Activated naive CD4-positive, alpha-beta T cell (primary cell): ENCODE measurements at regions not wholly inside any gene's neighbourhood (a gene's known extent, or its start where the extent isn't known, plus 50 kb on each side); places are given as distances from the start of the nearest gene placed in this dataset.
"Not testable (repeated sequence)": the region's sequence is repeated elsewhere in the genome, so short reads cannot be mapped to it uniquely, and the experiment has no call there.

Source experiments
- DNase-seq, 4 experiments: peaks; one replicate each; lab custom pipeline; 2025; lab: John Stamatoyannopoulos, UW

GRCh38 chr6:56904068-56904467 is 50.8 kb upstream of the BEND6 start:
- DNase-seq, result no peak

DNA sequence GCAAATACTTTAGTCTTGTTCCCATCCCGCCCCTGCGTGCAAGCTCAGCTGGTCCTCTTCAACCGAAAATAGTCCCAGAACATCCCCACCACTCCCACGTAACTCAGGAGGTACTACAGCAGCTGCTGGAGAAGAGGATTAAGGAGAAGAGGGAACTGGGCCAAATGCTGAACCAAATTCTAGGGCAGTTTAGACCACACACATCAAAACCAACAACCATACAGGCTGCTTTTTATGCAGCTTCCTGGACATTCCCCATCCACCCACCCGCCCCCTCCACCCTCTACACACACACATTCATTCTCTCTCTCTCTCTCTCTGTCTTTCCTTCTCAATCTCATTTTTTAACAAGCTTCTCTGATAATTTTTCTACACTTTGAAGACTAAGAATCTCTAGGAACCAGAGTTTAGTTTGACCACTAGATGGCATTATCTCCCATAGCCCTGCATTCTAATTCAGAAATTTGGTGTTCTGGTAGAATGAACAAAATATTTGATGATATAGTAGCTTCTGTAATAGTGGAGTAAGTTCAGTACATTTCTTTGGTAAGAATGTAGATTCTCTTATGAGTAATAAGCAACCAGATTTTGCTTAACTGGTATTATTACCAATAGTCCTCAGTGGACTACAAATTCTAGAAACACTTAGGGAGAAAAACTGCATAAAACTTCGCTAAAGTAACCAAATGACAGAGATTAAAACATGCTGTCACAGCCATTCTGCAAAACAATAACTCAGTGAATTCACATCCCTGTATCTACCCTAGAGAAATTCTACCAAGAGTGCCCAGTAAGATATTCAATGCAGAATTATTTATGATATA is 52.1 kb upstream of the BEND6 start:
- DNase-seq, result no peak

- no peak for DNase-seq
Observed at GRCh38 chr6:56900784-56901183, 54.1 kb upstream of the BEND6 start.

DNA sequence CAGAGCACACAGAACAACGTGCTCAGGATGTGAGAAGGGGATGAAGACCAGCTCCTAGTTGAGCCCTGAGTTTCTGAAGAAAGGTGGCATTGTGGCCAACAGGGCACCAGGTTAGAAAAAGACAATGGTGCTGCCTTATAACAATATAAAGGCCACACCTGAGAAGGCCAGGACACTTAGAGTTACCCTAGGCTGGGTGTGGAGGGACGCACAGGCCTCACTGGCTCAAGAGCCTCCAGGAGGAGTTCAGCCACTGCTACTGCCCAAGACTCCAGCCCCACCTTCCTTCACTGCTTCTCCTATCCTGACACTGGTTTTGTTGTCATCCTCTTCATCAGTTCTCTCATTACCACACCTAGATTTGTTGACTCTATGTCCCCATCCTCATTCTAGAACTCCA is 55.2 kb upstream of the BEND6 start:
- no peak for DNase-seq

DNA sequence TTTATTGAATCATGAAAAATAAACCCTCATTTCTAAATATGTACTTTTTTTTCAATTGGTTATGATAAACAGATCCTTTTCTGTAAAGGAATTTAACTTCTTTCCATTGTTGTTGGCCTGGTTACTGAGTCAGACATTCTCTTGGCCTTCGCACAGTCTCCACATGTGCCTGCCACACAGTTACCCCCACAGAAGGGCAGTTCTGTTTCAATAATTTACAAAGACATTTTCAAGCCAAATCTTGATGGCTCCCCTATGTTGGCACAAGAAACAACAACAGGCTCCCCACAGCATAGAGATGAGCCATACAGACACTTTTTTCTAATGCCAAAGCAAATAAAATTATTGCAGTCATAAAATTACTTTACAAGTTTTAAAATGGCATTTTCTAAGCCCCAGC is 55.6 kb upstream of the BEND6 start:
- DNase-seq, result no peak

- no peak for DNase-seq
Observed at GRCh38 chr6:56897789-56898529, 56.9 kb upstream of the BEND6 start.

DNA sequence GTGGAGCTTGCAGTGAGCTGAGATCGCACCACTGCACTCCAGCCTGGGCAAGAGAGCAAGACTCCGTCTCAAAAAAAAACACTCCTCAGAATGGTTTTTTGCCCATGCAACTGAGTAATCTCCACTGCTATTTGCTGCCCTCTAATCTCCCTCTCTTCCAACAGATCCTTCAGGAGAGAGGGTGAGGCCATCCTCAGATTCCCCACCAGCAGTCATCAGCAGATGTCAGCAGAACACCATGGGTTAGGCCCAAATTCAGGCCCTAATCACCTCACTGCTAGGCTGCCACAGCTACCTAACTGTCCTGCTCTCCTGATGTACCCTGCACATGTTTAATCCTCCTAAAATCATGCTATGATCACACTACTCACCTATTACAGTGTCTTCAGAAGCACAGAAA is 63.2 kb upstream of the BEND6 start:
- no peak for DNase-seq

GRCh38 chr6:56890683-56891429 is 64.1 kb upstream of the BEND6 start:
- no peak for DNase-seq

DNA sequence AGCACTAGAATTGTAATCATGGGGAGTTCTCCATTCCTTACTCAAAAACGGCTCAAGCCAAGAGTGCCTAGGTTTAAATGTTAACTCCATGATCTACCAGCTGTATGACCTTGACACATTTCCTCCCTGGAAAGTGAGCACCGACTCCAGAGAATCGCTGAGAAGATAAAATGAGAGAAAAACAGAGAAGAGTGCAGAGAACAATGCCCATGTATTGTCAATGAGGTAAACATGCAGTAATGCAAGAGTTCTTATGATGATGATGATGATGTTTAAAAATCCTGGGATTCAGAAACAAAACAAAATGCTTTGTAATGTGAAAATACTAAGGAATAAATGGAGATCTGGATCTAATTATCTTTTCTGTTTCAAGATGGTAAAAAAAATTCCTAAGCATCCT is 64.8 kb upstream of the BEND6 start:
- no peak for DNase-seq

GRCh38 chr6:56889492-56889891 is 65.4 kb upstream of the BEND6 start:
- no peak for DNase-seq

- no peak for DNase-seq
Observed at GRCh38 chr6:56888687-56889086, 66.2 kb upstream of the BEND6 start.

GRCh38 chr6:56887086-56887485 is 67.8 kb upstream of the BEND6 start:
- DNase-seq, result no peak

- no peak for DNase-seq
Observed at GRCh38 chr6:56877922-56878321, 77.0 kb upstream of the BEND6 start.

DNA sequence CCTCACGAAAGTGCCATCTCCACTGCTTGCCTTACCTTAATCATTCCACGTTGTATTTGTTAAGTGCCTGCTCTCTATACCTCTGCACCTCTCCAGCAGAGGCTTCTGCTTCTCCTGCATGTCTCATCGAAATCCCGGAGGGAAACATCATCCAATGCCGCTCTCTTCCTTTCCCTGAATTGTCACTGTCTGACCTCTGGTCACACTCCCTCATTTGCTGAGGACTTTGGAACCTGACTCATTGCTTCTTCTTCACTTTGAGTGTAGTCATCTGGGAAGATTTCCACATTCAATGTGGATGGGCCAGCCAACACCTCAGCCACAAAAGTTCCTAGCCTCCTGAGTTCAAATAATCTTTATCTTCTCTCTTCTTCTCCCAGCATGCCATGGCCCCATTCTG is 78.9 kb upstream of the BEND6 start:
- DNase-seq, result no peak

- DNase-seq, result no peak
Observed at GRCh38 chr6:56875523-56875922, 79.4 kb upstream of the BEND6 start.

DNA sequence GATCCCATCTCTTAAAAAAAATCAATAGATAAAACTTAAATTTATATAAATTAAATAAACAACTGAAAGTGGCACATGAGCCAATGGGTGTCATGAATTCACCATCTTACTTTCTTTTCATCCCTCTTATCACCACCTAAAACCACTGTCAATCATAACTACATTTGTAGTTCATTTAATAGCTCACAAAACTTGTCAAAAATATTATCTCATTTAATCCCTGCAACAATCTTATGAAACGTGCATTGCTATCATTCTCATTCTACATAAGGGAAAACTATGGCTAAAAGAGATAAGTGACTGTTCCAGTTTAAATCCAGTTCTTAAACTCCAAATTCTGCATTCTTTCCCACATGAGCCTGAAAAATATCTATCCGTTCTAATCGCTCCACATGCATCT is 80.6 kb upstream of the BEND6 start:
- DNase-seq, result no peak

DNA sequence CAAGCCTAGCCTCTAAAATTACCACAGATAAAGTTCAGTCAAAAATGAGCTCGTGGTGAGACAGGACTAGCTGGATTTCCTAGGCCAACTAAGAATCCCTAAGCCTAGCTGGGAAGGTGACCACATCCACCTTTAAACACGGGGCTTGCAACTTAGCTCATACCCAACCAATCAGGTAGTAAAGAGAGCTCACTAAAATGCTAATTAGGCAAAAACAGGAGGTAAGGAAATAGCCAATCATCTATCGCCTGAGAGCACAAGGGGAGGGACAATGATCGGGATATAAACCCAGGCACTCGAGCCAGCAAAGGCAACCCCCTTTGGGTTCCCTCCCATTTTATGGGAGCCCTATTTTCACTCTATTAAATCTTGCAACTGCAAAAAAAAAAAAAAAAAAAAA is 84.9 kb upstream of the BEND6 start:
- not testable (repeated sequence) for DNase-seq

- no peak for DNase-seq
Observed at GRCh38 chr6:56869346-56869745, 85.6 kb upstream of the BEND6 start.

GRCh38 chr6:56868687-56869086 is 86.2 kb upstream of the BEND6 start:
- no peak for DNase-seq

GRCh38 chr6:56866917-56867522 is 87.9 kb upstream of the BEND6 start:
- no peak for DNase-seq

DNA sequence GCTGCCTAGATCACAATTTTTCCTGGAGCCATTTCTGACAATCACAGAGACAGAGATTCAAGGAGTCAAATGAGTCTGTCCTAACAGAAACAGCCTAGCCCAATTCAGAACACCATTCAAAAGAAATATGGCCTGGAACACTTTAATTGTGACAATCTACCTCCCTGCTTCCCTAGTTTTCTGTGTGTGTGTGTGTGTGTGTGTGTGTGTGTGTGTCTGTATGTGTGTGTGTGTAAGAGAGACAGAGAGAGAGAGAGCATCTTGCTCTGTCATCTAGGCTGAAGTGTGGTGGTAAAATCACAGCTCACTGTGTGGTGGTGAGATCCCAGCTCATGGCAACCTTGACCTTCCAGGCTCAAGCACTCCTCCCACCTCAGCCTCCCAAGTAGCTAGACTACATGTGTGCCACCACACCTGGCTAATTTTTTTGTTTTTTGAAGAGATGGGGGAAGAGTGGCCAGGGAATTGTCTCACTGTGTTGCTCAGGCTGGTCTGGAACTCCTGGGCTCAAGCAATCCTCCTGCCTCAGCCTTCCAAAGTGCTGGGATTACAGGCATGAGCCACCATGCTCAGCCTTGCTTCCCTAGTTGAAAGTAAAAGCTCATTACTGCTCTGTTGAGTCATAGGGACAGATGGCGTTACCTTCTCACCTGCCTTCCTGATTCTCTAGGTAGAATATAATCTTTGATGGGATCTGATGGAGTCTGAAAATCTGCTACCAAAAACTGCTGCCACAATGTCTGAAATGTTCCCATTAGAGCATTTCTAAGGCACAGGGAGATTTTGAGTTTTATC is 89.6 kb upstream of the BEND6 start:
- no peak for DNase-seq

GRCh38 chr6:56864171-56864616 is 90.7 kb upstream of the BEND6 start:
- DNase-seq, result no peak
